Effector memory CD4-positive, alpha-beta T cell (primary cell): ENCODE measurements at regions not wholly inside any gene's neighbourhood (a gene's known extent, or its start where the extent isn't known, plus 50 kb on each side); places are given as distances from the start of the nearest gene placed in this dataset.
"Not testable (repeated sequence)": the region's sequence is repeated elsewhere in the genome, so short reads cannot be mapped to it uniquely, and the experiment has no call there.

Source experiments
- DNase-seq, 3 donors: peaks; one replicate each; pipeline ENCODE4 v3.0.0-alpha.2; 2020
- H3K27ac ChIP-seq: 2 replicates; pipeline ENCODE4 v1.7.0; 2013; ENCODE audit warnings: mild to moderate bottlenecking, low read length, moderate library complexity; ENCODE audit not compliant: insufficient read depth, poor library complexity, severe bottlenecking
- H3K27me3 ChIP-seq: replicated peaks from 2 replicates; pipeline ENCODE4 v1.7.0; 2013; ENCODE audit warnings: mild to moderate bottlenecking, low read length; ENCODE audit not compliant: insufficient read depth, control insufficient read depth, poor library complexity, severe bottlenecking
- H3K36me3 ChIP-seq: 2 replicates; pipeline ENCODE4 v1.7.0; 2013; ENCODE audit warnings: mild to moderate bottlenecking, low read length, moderate library complexity; ENCODE audit not compliant: control insufficient read depth, insufficient read depth
- H3K4me1 ChIP-seq: 2 replicates; pipeline ENCODE4 v1.7.0; 2013; ENCODE audit warnings: low read length, mild to moderate bottlenecking; ENCODE audit not compliant: control insufficient read depth, insufficient read depth, poor library complexity, severe bottlenecking
- H3K4me3 ChIP-seq: 2 replicates; pipeline ENCODE4 v1.7.0; 2013; ENCODE audit warnings: low read length, low read depth, mild to moderate bottlenecking; ENCODE audit not compliant: insufficient read depth, poor library complexity, severe bottlenecking
- H3K9me3 ChIP-seq: 2 replicates; pipeline ENCODE4 v1.7.0; 2013; ENCODE audit warnings: mild to moderate bottlenecking, low read length, moderate library complexity; ENCODE audit not compliant: control insufficient read depth

DNA sequence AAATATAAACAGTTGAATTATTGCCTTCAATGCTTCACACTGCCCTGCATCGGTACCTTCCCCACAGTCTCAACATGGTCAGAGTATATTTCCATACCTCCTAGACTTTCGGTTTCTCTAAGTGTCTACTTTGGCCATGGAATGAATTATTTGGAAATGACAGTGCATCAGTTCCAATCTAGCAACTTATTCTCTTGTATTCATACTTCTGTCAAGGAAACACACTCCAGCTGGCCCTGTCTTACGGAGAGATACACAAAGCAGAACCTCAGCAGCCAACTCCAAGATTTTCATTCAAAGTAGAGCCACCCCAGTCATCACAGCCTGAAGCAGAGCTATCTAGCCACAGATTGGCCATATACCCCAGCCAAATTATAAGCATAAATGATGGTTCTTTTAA is 518.4 kb upstream of the UBE2E2 start:
- Histone ChIP-seq H3K27ac (no peak overlapping the region), H3K27me3 (no peaks in the 10 kb centered on the region), H3K4me3 (no peak overlapping the region), H3K36me3 (no peaks in the 10 kb centered on the region), H3K9me3 (no peaks in the 10 kb centered on the region), H3K4me1 (no peaks in the 10 kb centered on the region)
- DNase-seq: no peak

GRCh38 chr3:22685597-22685996 is 517.5 kb upstream of the UBE2E2 start:
- Histone ChIP-seq H3K27me3 (no peaks in the 10 kb centered on the region), H3K27ac (no peak overlapping the region), H3K36me3 (no peaks in the 10 kb centered on the region), H3K4me3 (no peak overlapping the region), H3K9me3 (no peaks in the 10 kb centered on the region), H3K4me1 (no peaks in the 10 kb centered on the region)
- DNase-seq: no peak

- Histone ChIP-seq H3K4me3 (no peak overlapping the region), H3K4me1 (no peaks in the 10 kb centered on the region), H3K27ac (no peak overlapping the region), H3K9me3 (no peaks in the 10 kb centered on the region), H3K36me3 (no peaks in the 10 kb centered on the region), H3K27me3 (no peaks in the 10 kb centered on the region)
- no peak for DNase-seq
Measured at GRCh38 chr3:22691407-22691806, 511.7 kb upstream of the UBE2E2 start.

DNA sequence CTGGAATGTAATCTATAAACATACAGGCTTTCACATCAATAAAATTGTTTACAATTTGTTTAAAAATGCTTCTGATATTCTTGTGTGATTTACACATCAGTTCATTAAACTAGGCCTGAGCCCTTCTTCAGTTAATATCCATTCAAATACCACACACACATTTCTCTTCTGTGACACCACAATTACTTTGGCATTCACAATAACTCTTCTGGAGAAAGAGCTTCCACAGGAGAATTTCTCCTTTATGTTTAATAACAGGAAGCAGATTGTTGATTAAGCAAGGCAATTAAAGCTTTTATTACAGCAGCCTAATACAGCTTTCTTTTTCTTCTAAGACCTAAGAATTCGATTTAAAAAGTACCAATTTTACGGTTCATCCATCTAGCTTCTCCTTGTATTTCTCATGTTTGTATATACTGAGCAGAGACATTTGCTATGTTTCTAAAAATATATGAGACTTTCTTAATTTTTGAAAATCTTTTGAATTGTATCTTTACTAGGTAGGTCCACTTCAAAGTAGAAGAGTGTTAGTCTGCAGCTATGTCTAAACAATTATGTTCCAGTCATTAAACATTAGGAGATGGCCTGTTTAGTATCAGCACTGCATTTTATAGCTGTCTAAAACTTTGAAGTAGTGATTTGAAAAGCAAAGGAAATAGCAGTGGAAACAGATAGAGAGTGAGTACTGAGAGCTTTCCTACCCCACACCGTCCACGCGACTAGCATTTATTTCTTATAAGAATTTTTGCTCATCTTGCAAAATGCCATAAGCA is 511.1 kb upstream of the UBE2E2 start:
- Histone ChIP-seq H3K9me3 (no peaks in the 10 kb centered on the region), H3K4me3 (no peak overlapping the region), H3K36me3 (no peaks in the 10 kb centered on the region), H3K27ac (no peak overlapping the region), H3K27me3 (no peaks in the 10 kb centered on the region), H3K4me1 (no peaks in the 10 kb centered on the region)
- no peak for DNase-seq

GRCh38 chr3:22700876-22701275 is 502.3 kb upstream of the UBE2E2 start:
- Histone ChIP-seq H3K4me3 (no peak overlapping the region), H3K9me3 (no peaks in the 10 kb centered on the region), H3K27me3 (no peaks in the 10 kb centered on the region), H3K27ac (no peak overlapping the region), H3K36me3 (no peaks in the 10 kb centered on the region), H3K4me1 (no peaks in the 10 kb centered on the region)
- DNase-seq: no peak

DNA sequence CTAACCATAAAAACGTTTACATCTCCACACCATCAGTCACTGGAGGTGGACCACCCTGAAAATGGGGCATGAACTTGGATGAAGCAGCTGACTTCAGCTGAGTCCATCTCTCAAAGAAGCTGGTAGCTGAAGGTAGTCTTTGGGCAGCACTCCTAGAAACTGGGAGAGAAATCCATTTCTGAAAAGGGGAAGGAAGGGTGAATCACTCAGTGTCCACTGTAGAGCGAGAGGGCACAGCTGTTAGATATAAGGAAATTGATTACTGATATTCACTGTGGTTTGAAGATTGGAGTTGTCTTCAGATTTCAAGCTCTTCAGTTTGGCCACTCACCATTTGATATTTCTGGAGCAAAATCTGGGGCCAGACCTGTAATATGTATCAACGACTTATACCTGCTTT is 499.0 kb upstream of the UBE2E2 start:
- no peaks in the 10 kb centered on the region for H3K9me3 ChIP-seq
- DNase-seq: no peak
- H3K4me1 ChIP-seq: no peaks in the 10 kb centered on the region
- H3K4me3 ChIP-seq: no peak overlapping the region
- H3K27ac ChIP-seq: no peak overlapping the region
- no peaks in the 10 kb centered on the region for H3K36me3 ChIP-seq
- no peaks in the 10 kb centered on the region for H3K27me3 ChIP-seq

DNA sequence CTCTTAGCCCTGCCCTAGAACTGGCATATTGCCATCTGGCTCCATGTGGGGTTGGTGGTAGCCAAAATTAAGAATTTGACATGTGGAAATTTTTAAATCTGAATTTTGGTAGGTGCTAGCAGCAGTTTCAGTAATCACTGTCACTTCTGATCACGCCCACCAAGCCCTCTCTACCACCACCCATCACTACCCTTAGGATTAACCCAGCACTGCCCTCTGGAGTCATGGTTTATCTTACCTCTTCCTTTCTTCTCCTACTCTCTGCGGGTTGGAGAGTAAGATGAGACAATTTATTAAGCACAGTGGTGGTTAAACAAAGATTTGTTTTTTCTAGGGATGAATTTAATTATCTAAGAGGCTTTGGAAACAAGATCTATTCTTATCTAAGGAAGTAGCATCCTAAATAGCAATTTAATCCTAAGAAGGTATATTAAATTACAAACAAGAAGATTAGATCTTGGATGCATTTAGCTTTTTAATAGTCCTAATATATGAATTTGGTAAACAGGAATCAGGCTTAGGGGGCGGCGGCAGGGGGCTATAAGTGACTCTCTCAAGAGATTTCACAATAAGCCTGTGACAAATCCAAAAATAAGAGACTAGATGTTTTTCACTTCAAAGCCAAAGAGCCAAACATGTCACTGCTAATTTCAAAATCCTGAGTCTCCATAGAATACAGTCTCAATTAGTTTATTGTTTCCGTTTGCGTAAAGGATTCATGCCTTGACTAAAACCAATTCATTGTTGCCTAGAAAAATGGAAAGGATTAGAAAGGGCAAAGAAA is 498.4 kb upstream of the UBE2E2 start:
- no peaks in the 10 kb centered on the region for H3K9me3 ChIP-seq
- no peaks in the 10 kb centered on the region for H3K4me1 ChIP-seq
- no peaks in the 10 kb centered on the region for H3K27me3 ChIP-seq
- H3K36me3 ChIP-seq: no peaks in the 10 kb centered on the region
- no peak for DNase-seq
- no peak overlapping the region for H3K4me3 ChIP-seq
- no peak overlapping the region for H3K27ac ChIP-seq

GRCh38 chr3:22706922-22707321 is 496.2 kb upstream of the UBE2E2 start:
- not testable (repeated sequence) for H3K4me3 ChIP-seq, H3K9me3 ChIP-seq, H3K27ac ChIP-seq, DNase-seq, H3K27me3 ChIP-seq, H3K4me1 ChIP-seq, H3K36me3 ChIP-seq

DNA sequence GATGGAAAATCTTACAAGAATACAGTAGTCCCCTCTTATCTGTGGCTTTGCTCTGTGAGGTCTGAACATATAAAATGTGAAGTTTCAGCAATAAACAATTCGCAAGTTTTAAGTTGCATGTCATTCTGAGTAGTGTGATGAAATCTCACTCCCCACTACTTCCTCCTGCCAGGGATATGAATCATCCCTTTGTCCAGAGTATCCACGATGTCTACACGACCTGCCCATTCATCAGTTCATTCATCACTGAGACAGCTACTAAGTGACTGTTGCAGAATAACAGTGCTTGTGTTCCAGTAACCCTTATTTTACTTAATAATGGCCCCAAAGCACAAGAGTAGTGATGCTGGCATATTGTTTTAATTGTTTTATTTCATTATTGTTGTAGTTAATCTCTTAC is 489.2 kb upstream of the UBE2E2 start:
- H3K4me1 ChIP-seq: no peaks in the 10 kb centered on the region
- DNase-seq: no peak
- H3K4me3 ChIP-seq: no peak overlapping the region
- no peaks in the 10 kb centered on the region for H3K27me3 ChIP-seq
- no peak overlapping the region for H3K27ac ChIP-seq
- no peaks in the 10 kb centered on the region for H3K9me3 ChIP-seq
- no peaks in the 10 kb centered on the region for H3K36me3 ChIP-seq

DNA sequence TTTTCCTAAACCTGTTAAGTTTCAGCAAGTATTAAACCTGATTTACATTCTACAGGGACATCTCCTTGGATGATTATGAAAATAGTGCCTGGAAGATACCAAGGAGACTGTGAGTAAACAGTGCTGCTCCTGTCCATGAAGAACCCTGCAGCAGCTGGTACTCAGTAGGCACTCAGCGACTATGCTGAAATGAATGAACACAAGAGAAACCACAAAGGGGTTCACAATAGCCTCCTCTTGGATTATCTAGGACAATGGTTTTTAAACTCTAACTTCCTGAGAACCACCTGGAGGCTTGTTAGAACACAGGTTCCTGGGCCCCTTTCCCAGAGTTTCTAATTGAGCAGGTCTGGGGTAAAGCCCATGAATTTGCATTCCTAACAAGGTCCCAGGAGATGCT is 488.4 kb upstream of the UBE2E2 start:
- H3K4me3 ChIP-seq: no peak overlapping the region
- H3K9me3 ChIP-seq: no peaks in the 10 kb centered on the region
- H3K27me3 ChIP-seq: no peaks in the 10 kb centered on the region

More for the DNA sequence above, 488.4 kb upstream of the UBE2E2 start:
- no peak for DNase-seq
- no peak overlapping the region for H3K27ac ChIP-seq
- H3K4me1 ChIP-seq: no peaks in the 10 kb centered on the region
- no peaks in the 10 kb centered on the region for H3K36me3 ChIP-seq
